ENCODE measurements at regions not wholly inside any gene's neighbourhood (a gene's known extent, or its start where the extent isn't known, plus 50 kb on each side); places are given as distances from the start of the nearest gene placed in this dataset.

DNA sequence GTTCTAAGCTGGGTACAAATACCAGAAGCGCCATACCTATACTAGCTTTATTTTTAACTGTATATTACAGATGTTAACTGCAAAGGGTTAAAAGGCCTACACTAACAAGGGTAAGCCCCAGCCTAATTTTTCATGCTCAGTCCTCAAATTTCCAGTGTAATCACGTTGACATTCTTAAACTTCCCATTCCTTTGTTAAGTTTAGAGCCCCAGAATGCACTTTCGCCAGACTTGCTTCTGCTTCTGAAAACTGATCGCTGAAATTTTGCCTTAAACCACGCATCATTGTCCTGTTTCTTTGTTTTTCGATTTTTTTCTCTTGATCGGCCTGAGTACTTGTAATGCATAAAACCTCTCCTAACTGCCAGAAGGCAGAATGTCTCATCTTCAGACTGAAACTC, 2141.9 kb upstream of the AGA start:
- TF ChIP-seq ZNF768 (CRISPR knock-in tag; IDR thresholded peaks at IDR 0.05) = no peak
- no peak for TF ChIP-seq RFX5 (IDR thresholded peaks at IDR 0.05; ENCODE audit: low read depth, low read length)
- TF ChIP-seq, protein P1, sequence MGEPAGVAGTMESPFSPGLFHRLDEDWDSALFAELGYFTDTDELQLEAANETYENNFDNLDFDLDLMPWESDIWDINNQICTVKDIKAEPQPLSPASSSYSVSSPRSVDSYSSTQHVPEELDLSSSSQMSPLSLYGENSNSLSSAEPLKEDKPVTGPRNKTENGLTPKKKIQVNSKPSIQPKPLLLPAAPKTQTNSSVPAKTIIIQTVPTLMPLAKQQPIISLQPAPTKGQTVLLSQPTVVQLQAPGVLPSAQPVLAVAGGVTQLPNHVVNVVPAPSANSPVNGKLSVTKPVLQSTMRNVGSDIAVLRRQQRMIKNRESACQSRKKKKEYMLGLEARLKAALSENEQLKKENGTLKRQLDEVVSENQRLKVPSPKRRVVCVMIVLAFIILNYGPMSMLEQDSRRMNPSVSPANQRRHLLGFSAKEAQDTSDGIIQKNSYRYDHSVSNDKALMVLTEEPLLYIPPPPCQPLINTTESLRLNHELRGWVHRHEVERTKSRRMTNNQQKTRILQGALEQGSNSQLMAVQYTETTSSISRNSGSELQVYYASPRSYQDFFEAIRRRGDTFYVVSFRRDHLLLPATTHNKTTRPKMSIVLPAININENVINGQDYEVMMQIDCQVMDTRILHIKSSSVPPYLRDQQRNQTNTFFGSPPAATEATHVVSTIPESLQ (CRISPR knock-in tag; conservative IDR thresholded peaks at IDR 0.05) = no peak
- TF ChIP-seq ZNF382 (CRISPR knock-in tag; IDR thresholded peaks at IDR 0.05; ENCODE audit: borderline replicate concordance) = no peak
- TF ChIP-seq GABPA (IDR thresholded peaks at IDR 0.05; ENCODE audit: low read depth, low read length) = no peak
- no peak for TF ChIP-seq GABPA (CRISPR knock-in tag; IDR thresholded peaks at IDR 0.05; ENCODE audit: low read depth)
- TF ChIP-seq, protein P2, sequence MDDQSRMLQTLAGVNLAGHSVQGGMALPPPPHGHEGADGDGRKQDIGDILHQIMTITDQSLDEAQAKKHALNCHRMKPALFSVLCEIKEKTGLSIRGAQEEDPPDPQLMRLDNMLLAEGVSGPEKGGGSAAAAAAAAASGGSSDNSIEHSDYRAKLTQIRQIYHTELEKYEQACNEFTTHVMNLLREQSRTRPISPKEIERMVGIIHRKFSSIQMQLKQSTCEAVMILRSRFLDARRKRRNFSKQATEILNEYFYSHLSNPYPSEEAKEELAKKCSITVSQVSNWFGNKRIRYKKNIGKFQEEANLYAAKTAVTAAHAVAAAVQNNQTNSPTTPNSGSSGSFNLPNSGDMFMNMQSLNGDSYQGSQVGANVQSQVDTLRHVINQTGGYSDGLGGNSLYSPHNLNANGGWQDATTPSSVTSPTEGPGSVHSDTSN (CRISPR knock-in tag; IDR thresholded peaks at IDR 0.05; ENCODE audit: borderline replicate concordance) = no peak
- TF ChIP-seq POLR2A (IDR thresholded peaks at IDR 0.05; ENCODE audit: insufficient read depth in 1 of 2, low read depth in 2 of 2, low read length in 2 of 2) = no peak

Data from HepG2 (cell line).